Stimulated activated CD8-positive, alpha-beta memory T cell treated with anti-CD3 and anti-CD28 coated beads, Interleukin-7, amount 100 ng/mL, for 48 hours (primary cell): ENCODE measurements at regions not wholly inside any gene's neighbourhood (a gene's known extent, or its start where the extent isn't known, plus 50 kb on each side); places are given as distances from the start of the nearest gene placed in this dataset.
"Not testable (repeated sequence)": the region's sequence is repeated elsewhere in the genome, so short reads cannot be mapped to it uniquely, and the experiment has no call there.

Experiments
- DNase-seq, 2 donors: peaks; one replicate each; pipeline ENCODE4 v3.0.0-alpha.2; 2020; ENCODE audit warnings: low read depth in 1 of 2; ENCODE audit errors: extremely low read depth in 1 of 2

- DNase-seq = no peak
Measured at GRCh38 chr17:13862346-13862745, 207.0 kb upstream of the COX10 start.

- no peak for DNase-seq
Measured at GRCh38 chr17:13863436-13863835, 205.9 kb upstream of the COX10 start.

GRCh38 chr17:13864521-13864920 is 204.8 kb upstream of the COX10 start:
- no peak for DNase-seq

DNA sequence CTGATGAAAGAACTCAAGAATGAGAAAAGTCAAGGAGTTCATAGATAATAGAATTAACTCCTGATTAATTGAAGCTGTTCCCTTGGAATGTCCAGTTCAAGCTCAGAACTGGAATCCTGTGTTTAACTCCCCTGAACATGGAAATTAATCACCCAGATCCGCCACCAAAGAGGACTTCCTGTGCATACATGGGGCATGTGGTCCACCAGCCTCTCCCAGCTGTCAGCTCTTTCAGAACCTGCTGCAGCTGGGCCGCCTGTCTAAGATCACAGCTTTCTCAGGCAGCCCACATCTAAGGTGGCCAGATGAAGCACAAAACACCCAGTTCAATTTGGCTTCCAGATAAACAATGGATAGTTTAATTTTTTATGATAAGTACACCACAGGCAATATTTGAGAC is 203.7 kb upstream of the COX10 start:
- DNase-seq = no peak

GRCh38 chr17:13869331-13869940 is 199.9 kb upstream of the COX10 start:
- DNase-seq = no peak

DNA sequence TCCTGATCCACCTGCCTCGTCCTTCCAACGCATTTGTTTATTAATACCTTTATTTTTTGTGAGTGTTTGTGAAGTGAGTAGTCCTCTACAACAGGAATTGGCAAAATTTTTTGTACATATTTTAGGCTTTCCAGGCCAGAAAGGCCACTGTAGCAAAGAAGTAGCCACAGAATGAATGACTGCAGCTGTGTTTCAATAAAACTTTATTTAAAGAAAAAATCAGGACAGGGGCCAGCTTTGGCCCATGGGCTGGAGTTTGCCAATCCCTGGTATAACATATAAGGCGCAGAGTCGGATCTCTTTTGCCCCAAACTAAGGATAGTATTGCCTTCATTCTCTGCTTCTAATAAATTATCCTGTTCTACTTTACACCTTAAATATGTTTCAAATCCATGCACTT is 198.0 kb upstream of the COX10 start:
- no peak for DNase-seq

- DNase-seq = no peak
Measured at GRCh38 chr17:13874134-13874533, 195.2 kb upstream of the COX10 start.

DNA sequence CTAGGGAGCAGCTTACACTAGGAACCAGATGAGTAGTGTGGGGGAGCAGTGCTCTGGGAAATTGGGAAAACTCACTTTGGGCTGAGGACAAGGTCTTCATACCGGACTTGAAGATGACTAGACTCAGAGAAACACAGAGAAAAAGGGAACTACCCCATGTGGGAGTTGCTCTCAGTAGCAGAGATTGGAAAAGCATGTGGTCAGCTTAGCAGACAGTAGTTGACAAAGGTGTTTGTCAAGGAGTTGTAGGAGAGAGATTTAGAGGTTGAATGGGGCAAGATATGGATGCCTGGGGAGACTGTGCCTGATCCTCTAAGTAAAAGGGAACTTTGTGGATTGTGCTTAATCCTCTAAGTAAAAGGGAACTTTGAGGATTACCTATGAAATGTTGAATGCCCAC is 194.5 kb upstream of the COX10 start:
- DNase-seq = no peak

GRCh38 chr17:13879961-13880466 is 189.3 kb upstream of the COX10 start:
- no peak for DNase-seq

GRCh38 chr17:13883659-13884058 is 185.6 kb upstream of the COX10 start:
- no peak for DNase-seq

DNA sequence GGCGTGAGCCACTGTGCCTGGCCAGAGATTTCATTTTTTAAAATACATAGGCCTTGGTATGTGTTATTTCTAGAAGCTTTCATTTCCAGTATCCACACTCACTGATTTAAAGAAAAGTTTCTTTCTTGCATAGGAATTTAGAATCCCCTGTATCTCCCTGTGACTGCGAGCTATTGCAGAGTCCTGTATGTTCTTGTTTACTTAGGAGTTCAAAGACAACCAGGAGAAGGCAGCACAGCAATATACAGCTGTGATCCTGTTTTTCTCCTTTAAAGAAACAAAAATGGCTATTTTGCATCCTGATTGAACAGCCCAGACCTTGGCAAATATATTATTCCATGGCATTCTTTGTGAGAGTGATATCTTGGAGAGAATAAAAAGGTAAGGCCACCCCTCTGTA is 185.0 kb upstream of the COX10 start:
- no peak for DNase-seq

DNA sequence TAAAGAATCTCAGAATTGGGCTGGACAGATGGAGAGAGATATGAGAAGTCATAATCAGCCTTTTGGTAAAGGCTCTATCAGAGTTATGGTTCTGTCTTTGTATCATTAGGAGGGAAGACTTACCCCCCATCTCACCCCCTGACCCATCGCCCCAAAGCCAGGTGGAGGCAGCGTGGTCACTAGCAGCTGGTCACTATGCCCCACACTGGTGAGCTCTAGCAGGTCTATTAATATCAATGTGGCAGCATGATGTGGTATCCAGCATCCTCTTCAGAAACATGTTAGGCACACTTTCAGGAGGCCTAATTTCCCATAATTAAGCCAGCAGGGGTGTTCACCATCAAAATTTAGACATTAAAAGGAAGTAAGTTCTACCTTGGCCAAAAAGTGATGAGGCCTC is 183.8 kb upstream of the COX10 start:
- DNase-seq = no peak

DNA sequence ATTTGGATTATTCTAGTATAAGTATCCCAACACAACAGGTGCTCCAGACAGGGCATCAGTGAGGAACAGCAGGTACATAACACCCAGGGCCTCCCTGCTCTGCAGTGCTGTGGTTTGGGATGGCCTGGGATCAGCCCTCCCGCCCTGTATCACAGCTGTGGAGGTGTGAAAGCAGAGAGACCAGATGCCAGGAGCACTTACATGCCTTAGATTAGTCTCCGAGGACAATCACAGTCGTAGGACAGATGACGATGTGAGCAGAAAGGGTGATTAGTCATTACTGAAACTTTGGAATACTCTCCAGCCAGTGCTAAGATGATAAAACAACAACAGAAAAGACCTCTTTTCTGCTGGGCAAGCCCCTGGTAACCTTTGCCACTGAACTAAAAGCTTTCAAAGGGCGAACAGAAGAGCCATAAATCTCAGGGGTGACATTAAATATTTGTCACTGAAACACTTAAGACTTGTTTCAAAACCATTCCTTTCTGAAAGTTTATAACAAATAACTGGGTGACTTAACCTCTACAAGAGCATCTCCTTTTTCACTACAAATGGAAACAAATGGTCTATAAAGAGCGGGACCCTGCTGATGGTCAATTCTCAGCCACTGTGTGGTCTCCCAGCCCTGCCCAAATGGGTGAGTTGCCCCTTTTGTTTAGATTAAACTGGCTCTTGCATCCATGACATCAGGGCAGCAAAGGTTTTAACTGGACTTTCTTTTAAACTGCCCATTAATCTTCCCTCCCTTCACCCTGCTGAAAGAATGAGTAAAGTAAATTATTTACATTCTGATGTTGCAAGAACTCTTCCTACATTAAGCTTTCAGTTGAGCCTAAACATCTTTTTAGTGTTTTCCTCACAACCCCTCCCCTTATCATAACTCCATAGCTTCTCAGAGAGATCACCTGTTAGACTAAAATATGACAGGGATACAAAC is 183.1 kb upstream of the COX10 start:
- DNase-seq = no peak

DNA sequence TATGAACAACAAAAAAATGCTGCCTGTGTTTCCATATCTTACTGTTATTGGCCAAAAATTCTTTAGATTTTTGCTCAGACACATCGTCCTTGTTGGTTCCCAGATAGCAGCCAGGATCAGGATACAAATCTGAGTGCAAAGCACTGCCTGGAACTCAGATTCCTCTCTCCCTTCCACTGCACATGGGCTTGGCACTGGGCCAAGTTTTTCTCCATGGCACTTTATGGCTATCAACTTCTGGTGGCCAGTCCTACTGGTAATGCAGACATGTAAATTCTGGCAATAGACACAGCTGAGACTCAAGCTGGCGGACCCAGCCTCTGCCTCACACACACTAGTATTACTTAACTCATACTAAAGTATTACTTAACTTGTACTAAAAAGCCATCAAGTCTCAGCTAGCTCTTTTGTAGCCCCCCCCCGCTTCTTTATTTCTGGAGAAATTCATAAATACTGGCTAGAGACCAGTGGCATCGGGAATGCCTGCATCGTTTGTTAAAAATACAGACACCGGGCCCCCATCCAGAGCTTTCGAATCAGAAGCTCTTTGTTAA is 181.2 kb upstream of the COX10 start:
- DNase-seq = no peak

- not testable (repeated sequence) for DNase-seq
Measured at GRCh38 chr17:13908971-13909370, 160.3 kb upstream of the COX10 start.

GRCh38 chr17:13909901-13910519 is 159.3 kb upstream of the COX10 start:
- DNase-seq = no peak

- no peak for DNase-seq
Measured at GRCh38 chr17:13917634-13918033, 151.7 kb upstream of the COX10 start.

DNA sequence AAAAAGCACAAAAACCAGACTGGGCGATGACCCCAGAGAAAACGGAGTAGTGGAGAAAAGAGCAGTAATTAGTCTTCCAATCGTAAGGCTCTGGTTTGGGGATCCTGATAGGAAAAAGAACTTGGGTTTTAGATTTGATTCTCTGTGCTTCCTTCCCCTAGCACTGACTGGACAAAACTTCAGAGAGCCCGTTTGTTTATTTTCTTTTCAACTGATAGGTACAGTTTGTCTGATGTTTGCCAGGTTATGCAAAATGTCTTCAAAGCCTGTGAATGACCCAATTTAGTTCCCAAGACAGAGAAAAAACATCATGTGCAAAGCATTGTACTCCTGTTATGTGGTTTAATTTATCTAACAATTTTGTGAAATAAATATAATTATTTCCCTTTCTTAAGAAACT is 151.1 kb upstream of the COX10 start:
- no peak for DNase-seq

GRCh38 chr17:13919818-13920217 is 149.5 kb upstream of the COX10 start:
- DNase-seq = no peak

- DNase-seq = no peak
Measured at GRCh38 chr17:13920413-13920812, 148.9 kb upstream of the COX10 start.
